ENCODE measurements at regions not wholly inside any gene's neighbourhood (a gene's known extent, or its start where the extent isn't known, plus 50 kb on each side); places are given as distances from the start of the nearest gene placed in this dataset.

- TF ChIP-seq, protein P1, sequence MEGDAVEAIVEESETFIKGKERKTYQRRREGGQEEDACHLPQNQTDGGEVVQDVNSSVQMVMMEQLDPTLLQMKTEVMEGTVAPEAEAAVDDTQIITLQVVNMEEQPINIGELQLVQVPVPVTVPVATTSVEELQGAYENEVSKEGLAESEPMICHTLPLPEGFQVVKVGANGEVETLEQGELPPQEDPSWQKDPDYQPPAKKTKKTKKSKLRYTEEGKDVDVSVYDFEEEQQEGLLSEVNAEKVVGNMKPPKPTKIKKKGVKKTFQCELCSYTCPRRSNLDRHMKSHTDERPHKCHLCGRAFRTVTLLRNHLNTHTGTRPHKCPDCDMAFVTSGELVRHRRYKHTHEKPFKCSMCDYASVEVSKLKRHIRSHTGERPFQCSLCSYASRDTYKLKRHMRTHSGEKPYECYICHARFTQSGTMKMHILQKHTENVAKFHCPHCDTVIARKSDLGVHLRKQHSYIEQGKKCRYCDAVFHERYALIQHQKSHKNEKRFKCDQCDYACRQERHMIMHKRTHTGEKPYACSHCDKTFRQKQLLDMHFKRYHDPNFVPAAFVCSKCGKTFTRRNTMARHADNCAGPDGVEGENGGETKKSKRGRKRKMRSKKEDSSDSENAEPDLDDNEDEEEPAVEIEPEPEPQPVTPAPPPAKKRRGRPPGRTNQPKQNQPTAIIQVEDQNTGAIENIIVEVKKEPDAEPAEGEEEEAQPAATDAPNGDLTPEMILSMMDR (IDR thresholded peaks at IDR 0.05), result no peak
- TF ChIP-seq POLR2A (IDR thresholded peaks at IDR 0.05), result no peak
Measured at GRCh38 chr3:87164245-87164644, 62.9 kb upstream of the CHMP2B start.
